Posterior vena cava (tissue), 2 donors: ENCODE measurements at regions not wholly inside any gene's neighbourhood (a gene's known extent, or its start where the extent isn't known, plus 50 kb on each side); places are given as distances from the start of the nearest gene placed in this dataset.
A peak's percentile ranks its signal among the peaks of the same experiment; 100 is the strongest.

Source experiments
- DNase-seq: peaks from one replicate; pipeline ENCODE4 v3.0.0-alpha.2; 2020; ENCODE audit warnings: low spot score
- intact Hi-C, 2 donors: fragments of 100-400 bp; cut with DNase I; formaldehyde crosslinking; loops; one replicate each; pipeline versions ENCODE4 v1.14.1 to v1.14.2; 2022 to 2023
- donor health status: DM: yes; HTN: yes; CAD: no.
- donor health status: DM: yes; HTN: yes; CAD: no.

DNA sequence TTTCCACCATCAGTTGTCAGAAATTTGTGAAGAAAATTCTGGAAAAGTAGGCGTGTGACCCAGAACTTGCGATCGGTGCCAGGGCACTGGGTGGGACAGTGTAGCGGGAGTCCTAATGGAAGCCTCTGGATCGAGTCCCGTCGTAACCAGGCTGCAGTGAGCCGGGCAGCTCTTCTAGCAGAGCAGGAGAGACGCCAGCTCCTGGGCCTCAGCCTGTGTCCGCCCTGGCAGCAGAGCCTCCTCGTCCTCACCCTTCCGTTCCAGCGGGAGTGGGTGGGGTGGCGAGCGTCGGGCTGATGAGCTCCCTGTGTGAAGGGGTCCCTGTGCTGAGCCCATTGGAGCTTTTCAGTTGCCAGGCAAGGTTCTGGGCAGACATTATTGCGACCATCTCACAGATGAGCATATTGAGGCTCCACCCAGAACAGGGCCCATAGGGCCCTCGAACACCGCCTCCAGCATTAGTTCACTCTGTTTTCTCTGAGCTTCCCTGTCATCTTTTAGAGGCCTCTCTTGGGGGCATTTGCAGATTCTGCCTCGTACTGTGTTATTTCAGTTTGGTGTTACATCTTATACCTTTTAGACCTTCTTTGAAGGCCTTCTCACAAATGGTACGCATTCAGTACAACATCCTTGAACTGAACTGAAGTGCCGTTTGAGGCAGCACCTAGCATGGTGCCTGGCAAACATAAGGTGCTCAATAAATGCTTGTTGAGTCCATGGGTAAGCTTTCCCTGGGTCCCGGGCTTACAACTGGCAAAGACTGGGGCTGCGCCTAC lies 207.1 kb upstream of the CIBAR2 start:
- intact Hi-C loops, result no loop called here
- no peak for DNase-seq

DNA sequence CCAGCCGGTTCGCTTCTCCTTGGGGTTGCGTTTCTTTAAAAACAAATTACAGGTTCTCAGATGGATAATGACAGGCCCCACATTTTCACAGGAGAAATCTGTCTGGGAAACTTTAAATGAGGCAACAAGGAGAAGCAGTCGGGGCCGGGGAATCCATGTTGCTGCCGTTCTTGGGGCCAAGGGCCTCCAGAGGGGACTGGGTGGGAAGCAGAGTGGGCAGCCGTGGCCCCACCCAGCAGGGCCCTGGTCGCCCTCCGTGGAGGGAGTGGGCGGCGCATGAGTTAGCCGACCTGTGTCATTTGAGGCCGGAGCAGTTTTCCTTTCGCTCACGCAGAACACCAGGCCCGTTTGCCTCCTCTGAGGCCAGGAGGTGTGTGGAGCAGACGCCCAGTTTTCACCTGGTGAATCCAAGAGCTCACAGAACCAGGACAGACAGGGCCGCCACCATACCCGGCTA lies 207.7 kb upstream of the CIBAR2 start:
- DNase-seq, result no peak
- intact Hi-C loops, result no loop called here

DNA sequence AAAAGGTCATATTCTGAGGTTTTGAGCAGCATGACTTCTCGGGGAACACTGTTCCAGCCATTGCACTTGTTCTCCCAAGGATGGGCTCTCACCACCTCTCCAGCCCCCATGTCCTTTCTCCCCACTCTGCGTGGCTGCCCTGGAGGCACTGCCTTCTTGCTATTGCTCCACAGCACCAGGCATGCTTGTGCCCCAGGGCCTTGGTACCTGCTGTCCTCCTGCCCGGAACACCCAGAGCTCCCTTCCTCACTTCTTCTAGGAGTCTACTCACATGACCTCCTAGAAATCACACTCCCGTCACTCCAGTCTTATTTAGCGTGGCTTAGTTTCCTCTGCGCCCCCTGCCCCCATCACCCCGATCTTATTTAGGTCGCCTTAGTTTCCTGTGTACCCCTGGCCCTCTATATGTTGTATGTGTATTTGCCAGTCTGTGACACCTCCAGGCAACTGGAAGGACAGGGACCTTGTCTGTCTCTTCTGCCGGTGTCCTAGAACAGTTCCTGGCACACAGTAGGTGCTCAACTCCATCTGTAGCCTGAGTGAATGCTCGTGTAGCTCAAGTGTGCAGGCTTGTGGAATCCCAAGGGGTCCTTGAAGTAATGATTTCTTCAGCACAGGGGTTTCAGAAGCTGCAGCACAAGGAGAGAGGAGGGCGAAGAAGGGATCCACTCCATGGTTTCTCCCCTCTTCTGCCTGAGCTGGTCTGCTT lies 208.6 kb upstream of the CIBAR2 start:
- intact Hi-C loops, result no loop called here
- DNase-seq, result no peak

DNA sequence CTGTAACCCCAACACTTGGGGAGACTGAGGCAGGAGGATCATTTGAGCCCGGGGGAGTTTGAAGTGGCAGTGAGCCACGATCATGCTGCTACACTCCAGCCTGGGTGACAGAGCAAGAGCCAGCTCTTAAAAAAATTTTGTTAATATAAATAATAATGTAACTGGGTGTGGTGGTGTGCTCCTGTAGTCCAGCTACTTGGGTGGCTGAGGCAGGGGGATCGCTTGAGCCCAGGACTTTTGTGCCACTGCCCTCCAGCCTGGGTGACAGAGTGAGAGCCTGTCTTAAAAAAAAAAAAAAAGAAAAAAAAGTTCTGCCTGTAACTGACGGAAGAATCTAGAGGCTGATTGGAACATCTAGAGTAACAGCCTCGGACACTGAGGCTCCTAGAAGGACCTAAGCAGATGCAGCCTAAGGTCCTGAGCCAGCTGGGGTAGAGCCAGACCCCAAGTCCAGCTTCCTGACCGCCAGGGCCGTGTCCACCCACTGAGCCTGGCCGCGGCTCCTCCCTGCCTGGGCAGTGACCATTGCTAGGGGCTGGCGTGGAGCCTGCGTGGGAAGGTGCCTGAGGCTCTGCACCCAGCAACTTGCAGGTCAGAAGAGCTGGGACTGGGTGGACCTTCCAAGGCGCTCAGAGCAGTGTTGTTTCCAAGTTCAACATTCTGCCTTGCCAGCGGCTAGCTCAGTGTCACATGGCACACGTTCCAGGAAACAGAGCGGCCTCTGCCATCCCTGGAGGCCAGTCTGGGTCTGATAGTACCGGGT lies 209.4 kb upstream of the CIBAR2 start:
- DNase-seq, result peak; percentile 99
- intact Hi-C loops, result no loop called here

DNA sequence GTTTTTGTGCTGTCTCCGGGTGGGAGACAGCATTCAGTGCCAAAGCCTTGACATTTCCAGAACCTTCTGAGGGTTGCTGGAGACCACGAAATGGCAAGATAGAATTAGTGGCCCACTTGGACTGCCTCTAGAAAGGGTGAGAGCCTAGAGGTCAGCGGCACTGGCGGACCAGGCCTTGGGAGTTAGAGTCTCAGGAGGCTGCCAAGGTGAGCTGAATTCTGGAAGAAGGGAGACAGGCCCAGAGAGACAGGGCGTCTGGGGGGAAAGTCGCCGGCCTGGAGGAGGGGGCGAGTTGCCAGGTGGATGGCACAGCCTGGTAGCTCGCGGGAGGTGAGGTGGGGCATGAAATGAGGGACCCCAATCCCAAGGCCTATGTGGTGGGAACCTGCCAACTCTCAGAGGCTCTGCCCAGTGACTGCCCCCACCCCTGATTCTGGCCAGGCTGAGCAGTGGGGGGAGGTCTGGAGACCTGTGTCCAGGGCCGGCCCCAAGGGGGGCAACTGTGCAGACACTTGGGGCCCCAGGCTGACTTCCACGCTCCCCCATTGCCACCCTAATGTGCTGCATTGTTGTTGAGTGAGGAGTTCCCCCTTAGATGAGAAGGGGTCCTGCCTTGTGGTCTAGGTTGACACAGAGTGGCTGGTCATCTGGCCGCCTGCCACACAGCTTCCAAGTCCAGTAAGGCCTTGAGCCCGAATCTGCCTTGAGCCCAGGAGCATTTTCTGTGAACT lies 211.1 kb upstream of the CIBAR2 start:
- intact Hi-C loops, result no loop called here
- DNase-seq, result no peak

DNA sequence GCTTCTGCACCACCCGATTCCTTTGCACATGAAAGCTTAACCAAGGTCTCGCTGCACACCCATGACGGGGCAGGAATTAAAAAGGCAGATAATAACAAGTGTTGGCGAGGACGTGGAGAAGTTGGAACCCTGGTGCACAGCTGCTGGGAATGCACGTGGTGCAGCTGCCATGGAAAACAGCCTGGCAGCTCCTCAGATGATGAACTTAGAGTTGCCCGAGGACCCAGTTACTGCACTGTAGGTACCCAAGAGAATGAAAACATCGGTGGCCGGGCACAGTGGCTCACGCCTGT lies 211.6 kb upstream of the CIBAR2 start:
- intact Hi-C loops, result no loop called here
- DNase-seq, result no peak

DNA sequence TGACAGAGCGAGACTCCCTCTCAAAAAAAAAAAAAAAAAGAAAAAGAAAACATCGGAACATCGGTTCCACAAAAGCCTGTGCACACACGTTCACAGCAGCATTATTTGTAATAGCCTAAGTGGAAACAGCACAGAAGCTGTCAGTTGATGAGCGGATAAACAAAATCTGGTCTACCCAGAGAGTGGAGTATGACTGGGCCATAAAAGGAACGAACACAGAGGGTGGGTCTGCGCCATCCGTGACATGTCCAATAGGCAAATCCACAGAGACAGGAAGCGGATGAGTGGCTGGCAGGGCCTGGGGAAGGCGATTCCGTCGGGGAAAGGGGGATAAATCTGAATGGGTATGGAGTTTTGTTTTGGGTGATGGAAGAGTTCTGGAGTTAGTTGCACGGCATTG lies 212.2 kb upstream of the CIBAR2 start:
- intact Hi-C loops, result no loop called here
- no peak for DNase-seq

DNA sequence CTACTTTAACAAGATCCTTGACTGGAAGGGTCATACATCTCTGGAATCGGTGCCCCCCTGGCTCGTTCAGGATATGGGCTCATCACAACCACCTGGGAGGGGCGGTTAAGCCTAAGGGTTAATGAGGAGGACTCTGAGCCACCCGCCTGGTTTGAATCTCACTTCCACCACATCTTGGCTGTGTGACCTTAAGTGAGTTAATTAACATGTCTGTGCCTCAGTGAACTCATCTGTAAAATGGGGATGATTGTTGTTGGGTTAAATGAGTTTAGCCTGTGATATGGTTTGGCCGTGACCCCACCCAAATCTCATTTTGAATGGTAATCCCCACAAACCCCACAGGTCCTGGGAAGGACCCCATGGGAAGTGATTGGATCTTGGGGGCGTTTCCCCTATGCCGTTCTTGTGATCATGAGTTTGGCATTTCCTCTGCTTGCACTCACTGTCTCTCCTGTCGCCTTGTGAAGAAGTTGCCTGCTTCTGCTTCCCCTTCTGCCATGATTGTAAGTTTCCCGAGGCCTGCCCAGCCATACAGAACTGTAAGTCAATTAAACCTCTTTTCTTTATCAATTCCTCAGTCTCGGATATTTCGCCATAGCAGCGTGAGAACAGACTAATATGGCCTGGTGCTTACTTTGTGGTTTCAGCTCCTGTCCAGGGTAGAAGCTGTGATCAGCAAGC lies 214.0 kb upstream of the CIBAR2 start:
- intact Hi-C loops, result no loop called here
- DNase-seq, result no peak

DNA sequence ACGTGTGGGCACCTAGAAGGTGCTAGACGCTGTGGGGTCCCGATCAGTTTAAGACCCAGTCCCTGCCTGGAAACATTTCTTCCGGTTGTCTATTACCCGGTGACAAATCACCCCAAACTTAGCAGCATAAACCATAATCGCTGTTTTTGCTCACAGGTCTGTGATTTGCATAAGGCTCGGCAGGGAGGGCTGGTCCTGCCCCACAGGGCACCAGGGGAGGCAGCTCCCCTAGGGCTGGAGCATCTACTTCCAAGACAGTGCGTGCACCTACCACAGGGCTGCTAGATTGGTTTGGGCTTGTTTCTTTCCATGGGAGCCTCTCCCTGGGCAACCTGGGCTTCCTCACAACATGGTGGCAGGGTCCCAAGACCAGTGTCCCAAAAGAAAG lies 214.5 kb upstream of the CIBAR2 start:
- DNase-seq, result no peak
- intact Hi-C loops, result no loop called here

DNA sequence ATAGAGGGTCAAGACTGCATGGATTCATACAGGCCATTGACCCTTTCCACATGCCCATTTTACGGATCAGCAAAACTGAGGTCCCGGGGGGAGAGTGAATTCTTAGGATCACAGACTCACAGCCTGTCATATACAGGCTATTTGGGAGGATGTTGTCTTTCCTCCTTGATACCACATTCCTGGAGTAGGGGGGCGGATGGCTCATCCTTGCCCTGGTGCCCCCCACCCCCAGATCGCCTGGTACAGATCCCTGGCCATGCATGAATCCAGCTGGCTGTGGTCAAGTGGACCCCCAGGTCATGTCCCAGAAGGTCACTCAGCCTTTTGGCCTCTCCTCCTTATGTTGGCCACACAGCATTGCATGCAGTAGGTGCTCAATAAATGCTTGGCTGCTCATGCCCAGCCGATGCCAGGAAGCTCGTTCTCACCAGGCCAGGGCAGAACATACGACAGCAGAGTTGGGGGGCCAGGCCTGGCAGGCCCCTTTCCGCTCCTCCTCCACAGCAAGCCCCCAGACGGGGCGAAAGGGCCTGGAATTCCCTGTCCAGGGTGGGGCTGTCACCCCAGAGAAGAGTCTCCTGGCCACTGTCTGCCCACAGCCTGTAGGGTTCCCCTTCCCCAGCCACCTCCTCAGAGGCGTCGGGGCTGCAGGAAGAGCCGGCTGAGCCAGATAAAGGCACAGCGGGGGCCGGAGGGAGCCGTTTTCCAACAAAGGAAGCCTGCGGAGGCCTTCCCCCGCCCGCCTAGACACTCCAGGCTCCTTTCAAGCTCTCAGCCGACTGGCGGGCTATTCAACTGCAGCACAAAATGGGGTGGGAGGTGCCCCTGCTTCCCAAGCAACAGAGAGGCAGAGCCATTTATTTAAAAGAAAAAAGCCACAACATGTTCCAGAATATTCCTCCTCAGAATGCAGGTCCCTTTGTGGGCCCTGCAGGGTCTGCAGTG lies 215.7 kb upstream of the CIBAR2 start:
- no peak for DNase-seq
- intact Hi-C loops, result no loop called here

DNA sequence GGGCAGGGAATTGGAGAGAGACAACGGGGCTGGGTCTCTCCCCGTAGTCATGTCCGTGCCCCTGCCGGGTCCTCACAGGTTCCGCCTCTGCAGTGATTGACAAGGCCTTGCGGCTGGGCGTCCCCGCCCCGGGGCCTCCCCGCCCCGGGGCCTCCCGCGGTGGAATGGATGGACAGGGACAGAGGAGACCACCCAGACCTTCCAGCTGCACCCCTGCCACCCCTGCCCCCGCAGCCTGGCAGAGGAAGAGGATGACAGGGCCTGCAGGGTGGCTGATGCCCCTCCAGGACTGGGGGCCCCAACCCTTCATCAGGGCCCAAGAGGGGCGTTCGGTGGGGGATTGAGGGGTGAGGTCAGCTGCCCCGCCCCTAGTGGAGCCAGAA lies 216.4 kb upstream of the CIBAR2 start:
- DNase-seq, result no peak
- intact Hi-C loops, result no loop called here

DNA sequence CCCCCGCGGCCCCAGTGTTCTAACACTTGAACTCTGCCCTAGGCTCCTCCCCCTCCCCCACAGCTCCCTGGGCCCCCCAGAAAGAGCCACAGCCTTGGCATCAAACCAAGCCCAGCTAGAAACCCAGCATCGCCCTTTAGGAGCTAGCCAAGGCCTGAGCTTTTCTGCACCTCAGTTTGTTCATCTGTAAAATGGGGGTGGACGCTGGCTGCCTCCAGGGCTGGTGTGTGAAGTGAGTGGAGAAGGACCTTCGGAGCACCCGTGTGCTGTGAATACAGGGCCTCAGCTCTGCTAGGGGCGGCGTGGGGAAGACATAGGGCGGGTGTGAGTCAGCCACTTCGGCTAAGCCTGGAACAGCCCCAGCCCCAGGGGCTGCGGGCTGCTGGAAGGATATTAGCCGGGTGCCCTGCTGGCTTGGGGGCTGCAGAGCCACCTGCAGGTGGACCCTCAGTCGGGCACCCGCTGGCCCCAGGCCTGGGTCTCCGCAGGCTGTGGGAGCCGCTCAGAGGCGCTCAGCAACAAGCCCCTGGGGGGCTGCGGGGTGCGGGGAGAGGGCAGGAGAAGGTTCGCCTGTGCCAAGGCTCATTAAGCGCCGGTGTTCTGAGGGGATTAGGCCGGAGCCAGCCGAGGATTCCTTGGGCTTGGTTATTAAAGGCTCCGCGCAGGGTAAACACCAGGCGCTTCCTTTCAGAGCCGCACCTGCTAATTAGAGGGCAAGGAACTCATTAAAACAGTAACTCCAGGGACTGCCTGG lies 217.0 kb upstream of the CIBAR2 start:
- no peak for DNase-seq
- intact Hi-C loops, result no loop called here

DNA sequence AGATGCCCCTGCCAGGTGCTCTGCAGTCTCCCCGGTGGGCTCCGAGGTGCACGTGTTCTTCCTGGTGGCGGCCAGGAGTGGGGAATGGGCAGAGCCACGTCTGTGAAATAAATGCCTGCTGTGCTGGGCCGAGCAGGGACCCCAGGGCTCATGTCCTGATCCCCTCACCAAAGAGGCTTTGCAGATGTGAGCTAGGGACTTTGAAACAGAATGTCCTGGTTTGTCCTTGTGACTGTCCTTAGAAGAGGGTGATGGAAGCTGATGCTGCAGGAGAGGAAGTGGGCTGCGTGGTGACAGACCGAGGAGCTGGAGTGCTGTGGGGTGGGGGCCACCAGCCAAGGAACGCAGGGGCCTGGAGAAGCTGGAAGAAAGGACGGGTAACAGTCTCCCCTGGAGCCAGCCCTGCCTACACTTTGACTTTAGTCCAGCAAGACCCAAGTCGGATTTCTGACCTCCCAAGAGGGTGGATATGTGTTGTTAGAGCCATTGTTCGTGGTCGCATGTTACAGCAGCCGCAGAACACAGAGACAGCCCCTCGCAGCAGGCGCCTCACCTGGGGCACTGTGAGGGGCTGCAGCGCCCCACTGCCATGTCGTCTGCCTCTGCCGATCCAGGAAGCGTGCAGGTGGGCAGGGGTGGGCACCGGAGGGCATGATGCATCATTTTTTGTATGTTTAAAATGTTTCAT lies 217.9 kb upstream of the CIBAR2 start:
- intact Hi-C loops, result no loop called here
- DNase-seq, result no peak

DNA sequence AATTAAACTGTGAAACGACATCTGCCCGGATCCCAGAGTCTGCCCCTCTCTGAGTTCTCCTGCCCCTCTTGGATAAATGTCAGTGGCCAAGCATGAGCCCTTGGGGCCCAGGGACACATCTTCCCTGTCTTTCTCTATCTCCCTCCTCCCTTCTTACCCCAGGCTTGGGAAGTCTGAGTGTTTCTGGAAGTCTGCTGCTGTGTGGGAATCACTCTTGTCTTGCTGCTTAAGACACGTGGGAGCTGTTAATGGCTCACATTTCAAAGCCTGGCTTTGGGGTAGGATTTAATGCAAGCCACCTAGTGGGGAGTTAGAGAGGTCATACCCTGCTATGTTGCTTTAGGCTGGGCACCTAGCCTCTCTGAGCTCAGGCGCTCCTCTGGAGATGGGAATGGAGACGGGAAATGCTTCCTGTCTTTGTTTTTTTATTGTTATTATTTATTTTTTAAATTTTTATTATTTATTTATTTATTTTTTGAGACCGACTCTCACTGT lies 218.5 kb upstream of the CIBAR2 start:
- intact Hi-C loops, result no loop called here
- DNase-seq, result no peak

DNA sequence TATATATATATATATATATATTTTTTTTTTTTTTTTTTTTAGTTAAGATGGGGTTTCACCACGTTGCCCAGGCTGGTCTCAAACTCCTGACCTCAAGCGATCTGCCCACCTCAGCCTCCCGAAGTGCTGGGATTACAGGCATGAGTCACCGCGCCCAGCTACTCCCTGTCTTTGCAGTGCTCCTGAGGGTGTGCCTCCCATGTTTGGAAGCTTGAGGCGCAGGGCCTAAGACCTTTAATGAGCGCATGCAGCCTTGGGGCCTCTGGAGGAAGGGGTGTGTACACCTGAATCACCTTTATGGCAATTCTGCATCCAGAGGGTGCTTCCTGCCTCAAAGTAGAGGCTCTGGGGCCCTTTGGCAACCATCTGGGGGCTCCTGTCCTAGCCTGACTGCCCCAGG lies 219.4 kb upstream of the CIBAR2 start:
- DNase-seq, result no peak
- intact Hi-C loops, result no loop called here

DNA sequence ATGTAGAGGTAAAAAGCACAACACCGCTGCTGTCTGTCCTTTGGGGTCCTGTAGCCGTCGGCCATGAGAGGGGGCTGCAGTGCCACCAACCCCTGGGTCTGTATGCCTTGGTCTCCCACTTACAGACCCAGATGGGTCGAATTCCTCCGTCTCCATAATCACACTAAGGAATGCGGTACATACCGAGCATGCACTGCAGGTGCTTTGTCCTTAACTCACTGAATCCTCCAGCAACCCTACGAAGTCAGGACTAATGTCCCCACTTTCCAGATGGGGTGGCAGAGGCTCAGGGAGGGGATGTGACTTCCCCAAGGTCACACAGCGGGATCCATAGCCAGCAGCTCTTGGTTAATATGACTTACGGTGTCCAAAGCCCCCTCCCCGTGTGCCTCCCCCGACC lies 219.9 kb upstream of the CIBAR2 start:
- intact Hi-C loops, result no loop called here

DNA sequence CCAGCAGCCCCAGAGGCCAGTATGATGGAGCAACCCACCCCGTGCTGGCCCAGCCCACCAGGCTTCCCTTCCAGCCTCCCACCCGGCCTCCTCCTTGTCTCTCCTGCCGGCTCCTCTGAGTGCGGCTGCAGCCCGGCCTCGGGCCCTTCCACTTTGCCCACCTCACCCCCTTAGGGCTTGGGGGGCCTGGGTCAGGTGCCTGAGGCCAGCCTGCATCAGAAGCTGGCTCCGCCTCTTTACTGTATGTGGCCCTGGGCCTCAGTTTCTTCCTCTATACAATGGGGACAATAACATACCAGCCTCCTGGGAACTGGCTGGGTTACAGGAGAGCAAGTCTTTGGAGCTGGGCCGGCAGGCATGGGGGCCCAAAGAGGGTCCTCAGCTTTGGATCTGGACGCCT lies 221.1 kb upstream of the CIBAR2 start:
- intact Hi-C loops, result no loop called here
- no peak for DNase-seq

More for the DNA sequence above, 219.9 kb upstream of the CIBAR2 start:
- DNase-seq, result no peak
